Fibroblast of peridontal ligament (primary cell): ENCODE measurements at regions not wholly inside any gene's neighbourhood (a gene's known extent, or its start where the extent isn't known, plus 50 kb on each side); places are given as distances from the start of the nearest gene placed in this dataset.

Experiments used
- DNase-seq: peaks from one replicate; pipeline ENCODE4 v3.0.0-alpha.2; 2010; ENCODE audit errors: extremely low read depth

DNA sequence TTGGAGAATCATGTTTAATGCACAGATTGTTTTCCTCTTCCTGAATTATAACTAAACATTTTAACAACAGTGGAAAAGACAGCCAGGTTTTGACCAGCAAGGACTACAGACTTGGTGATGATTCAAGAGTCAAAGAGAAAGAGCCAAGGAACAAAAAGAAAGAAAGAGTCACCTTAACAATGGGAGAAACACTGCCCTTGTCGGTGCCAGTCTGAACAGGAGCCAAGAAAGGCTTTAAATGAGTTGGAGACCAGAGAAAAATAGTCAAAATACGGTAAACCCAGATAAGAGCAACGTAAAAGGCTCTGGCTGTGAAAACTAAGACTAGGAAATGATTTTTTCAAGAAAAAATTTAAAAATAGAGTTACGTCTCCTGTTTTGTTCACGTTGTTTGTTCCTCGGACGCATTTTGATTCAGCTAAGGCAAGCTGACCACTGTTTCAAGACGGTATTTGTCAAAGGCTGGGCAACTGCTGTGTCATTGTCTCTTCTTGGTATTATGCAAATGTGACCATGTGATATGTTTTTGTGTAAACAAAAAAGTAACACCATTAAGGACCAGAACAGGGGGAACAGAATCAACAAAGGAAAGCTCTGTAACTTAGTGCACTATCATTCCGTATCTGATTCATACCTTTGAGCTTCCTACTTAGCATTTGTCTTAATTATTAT lies 634.5 kb downstream of the LIG4 start:
- no peak for DNase-seq

- DNase-seq, result no peak
Measured at GRCh38 chr13:107576430-107576829, 638.9 kb downstream of the LIG4 start.

DNA sequence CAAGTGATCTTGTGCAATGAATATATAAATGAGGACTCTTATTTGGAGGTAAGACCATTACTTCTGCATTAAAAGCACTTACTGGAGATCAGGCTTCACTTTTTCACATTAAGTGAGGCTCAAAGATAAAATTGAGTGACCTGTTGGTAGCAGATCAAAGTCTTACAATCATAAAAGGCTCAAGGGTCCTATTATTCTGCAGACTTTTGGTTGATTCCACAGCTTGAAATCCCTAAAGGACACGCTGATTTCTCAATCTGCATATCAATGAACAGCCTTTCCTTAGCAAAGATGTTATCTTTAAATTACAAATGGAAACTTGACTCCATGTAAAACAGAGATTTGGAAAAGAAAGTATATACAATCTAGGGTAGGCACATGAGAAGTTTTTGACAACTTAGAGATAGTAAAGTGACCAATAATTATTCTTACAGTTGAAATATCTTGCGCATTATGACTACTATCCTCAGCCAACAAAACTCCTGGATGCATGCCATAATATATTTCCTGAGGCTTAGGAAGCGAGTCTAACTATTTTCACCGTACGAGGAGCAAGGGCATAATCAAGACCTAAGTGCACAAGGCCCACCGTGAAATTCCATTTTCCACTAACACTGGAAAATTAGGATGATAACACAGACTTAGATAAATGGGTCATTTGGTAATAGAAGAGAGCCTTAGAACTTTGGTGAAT lies 640.7 kb downstream of the LIG4 start:
- DNase-seq, result no peak

GRCh38 chr13:107573184-107573583 lies 642.2 kb downstream of the LIG4 start:
- no peak for DNase-seq

GRCh38 chr13:107572156-107572555 lies 643.2 kb downstream of the LIG4 start:
- DNase-seq, result no peak

- DNase-seq, result no peak
Measured at GRCh38 chr13:107568181-107568580, 647.2 kb downstream of the LIG4 start.

DNA sequence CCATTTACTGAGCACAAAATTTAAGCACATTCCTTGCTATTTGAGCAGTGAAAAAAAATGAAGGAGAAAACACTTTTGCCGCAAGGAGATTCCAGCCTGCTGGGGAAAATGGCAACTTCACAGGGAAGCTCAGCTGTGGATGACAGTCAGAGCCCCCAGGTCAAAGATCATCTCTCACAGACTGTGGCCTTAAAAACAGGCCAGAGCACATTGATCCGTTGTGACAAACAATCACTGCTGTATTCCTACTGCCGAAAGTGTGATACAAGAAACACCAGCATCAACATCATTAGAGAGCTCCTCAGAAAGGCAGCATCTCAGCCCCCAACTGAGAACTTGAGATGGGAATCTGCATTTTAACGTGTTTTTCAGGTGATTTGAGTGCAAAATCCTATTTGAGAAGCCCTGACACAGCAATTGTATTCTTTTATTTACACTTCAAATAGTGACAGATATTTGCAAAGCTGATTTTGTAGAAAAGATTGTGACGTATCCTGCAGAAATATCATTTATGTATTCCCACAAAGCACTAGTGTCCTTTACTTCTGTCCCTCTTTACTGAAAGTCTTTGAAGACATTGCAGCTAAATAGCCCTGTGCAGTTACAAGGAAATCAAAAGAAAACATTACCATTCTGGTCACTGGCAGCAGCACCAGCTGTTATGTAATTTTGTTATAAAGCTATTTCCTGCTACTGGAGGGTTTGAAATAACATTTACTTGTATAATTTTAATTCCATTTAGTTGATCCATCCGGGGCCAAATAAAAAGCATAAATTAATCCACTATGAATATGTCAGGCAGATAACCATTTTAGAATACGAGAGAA lies 652.0 kb downstream of the LIG4 start:
- no peak for DNase-seq

GRCh38 chr13:107562203-107562602 lies 653.1 kb downstream of the LIG4 start:
- DNase-seq, result no peak

- DNase-seq, result no peak
Measured at GRCh38 chr13:107554460-107554859, 660.9 kb downstream of the LIG4 start.

DNA sequence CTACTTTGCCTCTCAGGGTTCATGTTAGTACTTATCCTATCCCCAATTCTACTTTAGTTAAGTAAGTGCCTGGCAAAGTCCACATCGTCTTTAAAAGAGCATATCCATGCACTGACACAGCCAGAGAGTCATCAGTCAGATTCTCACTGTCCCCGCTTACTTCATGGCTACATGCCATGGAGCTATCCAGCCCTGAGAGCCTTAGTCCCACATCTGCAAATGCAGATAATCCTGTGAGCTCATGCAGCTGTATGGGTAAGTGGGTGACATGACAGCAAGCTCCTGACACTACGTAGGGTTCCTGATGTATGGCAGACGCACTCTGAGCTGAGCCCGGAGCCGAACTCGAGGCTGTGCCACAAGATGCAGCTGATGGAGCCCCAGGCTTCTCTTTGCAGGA lies 661.5 kb downstream of the LIG4 start:
- peak; percentile 5 for DNase-seq

- DNase-seq, result peak; percentile 7
Measured at GRCh38 chr13:107551521-107551920, 663.8 kb downstream of the LIG4 start.

DNA sequence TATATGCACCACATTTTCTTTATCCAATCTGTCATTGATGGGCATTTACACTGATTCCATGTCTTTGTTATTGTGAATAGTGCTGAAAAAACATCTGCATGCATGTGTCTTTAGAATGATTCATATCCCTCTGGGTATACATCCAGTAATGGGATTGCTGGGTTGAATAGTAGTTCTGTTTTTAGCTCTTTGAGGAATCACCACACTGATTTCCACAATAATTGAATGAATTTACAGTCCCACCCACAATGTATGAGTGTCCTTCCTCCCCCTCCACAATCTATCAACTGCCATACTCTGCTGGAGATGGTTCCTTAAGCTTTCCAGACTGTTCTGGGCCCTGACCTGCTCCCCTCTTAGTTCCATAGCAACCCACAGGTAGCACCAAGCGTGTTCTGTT lies 667.0 kb downstream of the LIG4 start:
- DNase-seq, result peak; percentile 24

DNA sequence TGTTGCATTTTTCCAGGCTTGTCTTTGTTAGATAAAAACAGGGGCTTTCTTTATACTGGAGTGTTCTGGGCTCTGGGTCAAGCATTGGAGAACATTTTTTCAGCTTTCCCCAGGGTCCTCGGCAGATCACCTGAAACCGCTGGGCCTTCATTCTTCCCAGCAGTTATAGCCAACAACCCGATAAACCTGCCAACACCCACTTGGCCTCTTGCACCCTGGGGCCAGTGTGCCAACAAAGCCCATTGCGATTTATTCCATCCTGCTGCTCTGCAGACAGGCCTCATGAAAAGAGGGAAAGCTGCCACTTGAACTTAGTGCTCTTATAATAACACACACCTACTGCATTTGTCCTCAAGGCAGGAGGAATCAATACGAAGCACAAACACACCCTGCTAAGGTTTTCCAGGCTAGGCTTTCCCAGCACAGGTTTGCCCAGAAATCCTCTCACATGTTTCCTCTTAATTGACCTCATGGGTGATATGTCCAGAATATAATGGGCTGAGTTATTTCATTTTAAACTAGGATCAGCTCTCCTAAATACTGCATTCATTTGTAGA lies 669.3 kb downstream of the LIG4 start:
- no peak for DNase-seq

GRCh38 chr13:107534548-107534947 lies 680.8 kb downstream of the LIG4 start:
- DNase-seq, result no peak

- DNase-seq, result no peak
Measured at GRCh38 chr13:107531816-107532215, 683.5 kb downstream of the LIG4 start.

GRCh38 chr13:107531180-107531579 lies 684.2 kb downstream of the LIG4 start:
- DNase-seq, result no peak

- no peak for DNase-seq
Measured at GRCh38 chr13:107529035-107529434, 686.3 kb downstream of the LIG4 start.

- DNase-seq, result no peak
Measured at GRCh38 chr13:107518780-107519179, 696.6 kb downstream of the LIG4 start.

- DNase-seq, result peak; percentile 19
Measured at GRCh38 chr13:107518292-107518691, 697.0 kb downstream of the LIG4 start.

DNA sequence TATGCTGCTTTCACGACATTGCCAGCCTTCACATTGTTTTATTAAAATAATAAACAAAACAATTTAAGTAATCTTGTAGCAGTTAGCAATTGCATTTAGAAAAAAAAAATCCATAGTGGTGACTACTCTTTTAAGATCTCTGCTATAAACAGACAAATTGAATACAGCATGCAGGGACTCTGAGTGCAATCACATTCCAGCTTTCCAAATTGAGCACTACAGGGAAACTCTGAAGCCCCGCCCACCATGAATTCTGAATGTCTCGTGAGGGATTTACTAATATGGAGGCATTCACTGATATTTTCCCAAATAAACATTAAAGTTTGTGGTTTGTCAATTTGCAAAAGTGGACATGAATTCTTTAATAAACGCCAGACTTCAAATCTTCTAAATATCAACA lies 698.8 kb downstream of the LIG4 start:
- peak; percentile 3 for DNase-seq

DNA sequence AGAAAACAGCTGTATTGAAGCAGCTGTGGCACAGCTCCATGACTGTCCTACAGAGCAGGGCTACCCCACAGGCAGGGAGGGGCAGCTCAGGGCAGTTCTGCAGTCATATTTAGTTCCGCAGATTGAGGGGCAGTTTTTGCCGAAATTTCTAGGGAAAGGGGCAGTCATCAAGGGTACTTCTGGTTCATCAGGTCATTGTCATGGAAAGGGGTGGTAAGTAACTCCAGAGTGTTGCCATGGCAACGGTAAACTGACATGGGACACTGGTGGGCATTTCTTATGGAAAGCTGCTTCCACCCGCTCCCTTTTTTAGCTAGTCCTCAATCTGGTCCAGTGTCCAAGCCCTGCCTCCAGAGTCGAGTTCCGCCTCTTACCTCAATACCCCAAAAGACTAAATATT lies 702.8 kb downstream of the LIG4 start:
- DNase-seq, result no peak

DNA sequence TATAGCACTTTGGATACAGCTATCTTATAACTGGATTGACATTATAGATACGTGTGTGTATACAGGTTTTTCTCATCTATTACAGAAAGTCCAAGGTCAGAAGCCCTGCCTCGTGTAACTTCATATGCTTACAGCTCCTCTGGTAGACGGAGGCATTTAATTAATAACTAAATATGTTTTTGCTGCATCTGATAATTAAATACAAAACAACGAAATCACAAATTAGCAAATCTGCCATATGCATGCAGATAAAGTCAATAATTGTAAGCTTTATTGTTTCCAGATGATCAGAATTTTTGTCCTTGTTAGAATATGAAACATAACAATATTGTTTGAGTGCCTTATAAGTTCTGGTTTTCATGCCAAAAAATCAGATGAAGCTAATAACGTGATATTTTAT lies 717.7 kb downstream of the LIG4 start:
- DNase-seq, result no peak
